ENCODE measurements at regions not wholly inside any gene's neighbourhood (a gene's known extent, or its start where the extent isn't known, plus 50 kb on each side); places are given as distances from the start of the nearest gene placed in this dataset.

- TF ChIP-seq CTCF (IDR thresholded peaks at IDR 0.05) (no peak), POLR2A (IDR thresholded peaks at IDR 0.05) (no peak)
These were observed 95.6 kb upstream of the MANSC4 start for GRCh38 chr12:27875677-27876076.

Measured in prostate gland (tissue), 2 donors.